H1 (cell line): ENCODE measurements at regions not wholly inside any gene's neighbourhood (a gene's known extent, or its start where the extent isn't known, plus 50 kb on each side); places are given as distances from the start of the nearest gene placed in this dataset.

Source experiments
- BRCA1 ChIP-seq: IDR thresholded peaks from 2 replicates; pipeline ENCODE4 v1.6.1; 2012; ENCODE audit warnings: low read depth, low read length, improper control_type of control experiment
- EZH2 ChIP-seq: fragments of 200-600 bp; sonication (generic); IDR thresholded peaks from 2 replicates; pipeline ENCODE4 v1.7.1; 2012; ENCODE audit warnings: low read depth, mild to moderate bottlenecking, moderate library complexity, low read length, inconsistent platforms; ENCODE audit not compliant: severe bottlenecking
- NRF1 ChIP-seq: IDR thresholded peaks from 2 replicates; pipeline ENCODE4 v1.6.1; 2011; ENCODE audit warnings: mild to moderate bottlenecking, low read depth, low read length, improper control_type of control experiment

DNA sequence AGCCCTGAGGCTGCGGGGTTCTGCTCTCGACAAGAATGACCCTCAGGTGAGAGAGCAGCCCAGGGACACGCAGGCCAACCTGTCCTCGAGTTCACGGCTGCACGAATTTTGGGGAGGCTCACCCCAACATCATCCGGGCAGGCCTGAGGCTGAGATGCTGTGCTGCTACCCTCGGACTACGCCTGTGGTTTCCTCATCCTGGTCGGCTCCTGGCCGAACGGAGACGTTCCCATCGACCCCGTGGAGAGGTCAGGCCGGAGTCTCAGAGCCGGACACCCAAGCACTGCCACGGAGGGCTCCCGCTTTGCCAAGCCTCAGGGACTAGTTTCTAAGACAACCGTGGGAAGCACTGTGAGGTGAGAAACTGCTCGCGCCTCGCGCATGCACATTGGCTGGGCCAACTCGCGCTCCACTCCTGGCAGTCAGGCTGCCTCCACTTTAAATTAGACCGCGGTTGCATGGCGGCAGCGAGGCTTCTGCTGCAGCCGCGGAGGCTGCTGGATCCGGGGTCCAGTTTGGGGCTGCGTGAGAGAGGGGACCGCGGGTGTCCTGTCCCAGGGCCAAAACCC, 203.4 kb downstream of the ZNF716 start:
- TF ChIP-seq BRCA1 (no peak), NRF1 (no peak), EZH2 (no peak)
